NCI-H524 treated with DMSO at 0.1 percent for 48 hours (cell line): ENCODE measurements at regions not wholly inside any gene's neighbourhood (a gene's known extent, or its start where the extent isn't known, plus 50 kb on each side); places are given as distances from the start of the nearest gene placed in this dataset.
A peak's percentile ranks its signal among the peaks of the same experiment; 100 is the strongest.

Experiments
- DNase-seq: peaks from one replicate; lab custom pipeline; 2025; lab: John Stamatoyannopoulos, UW

- no peak for DNase-seq
Observed at GRCh38 chr3:168889666-168890065, 773.8 kb downstream of the MECOM start.

GRCh38 chr3:168888781-168889180 lies 774.7 kb downstream of the MECOM start:
- no peak for DNase-seq

- no peak for DNase-seq
Observed at GRCh38 chr3:168885028-168885427, 778.5 kb downstream of the MECOM start.

GRCh38 chr3:168884353-168884903 lies 779.1 kb downstream of the MECOM start:
- no peak for DNase-seq

GRCh38 chr3:168883145-168883544 lies 780.4 kb downstream of the MECOM start:
- no peak for DNase-seq

- DNase-seq, result no peak
Observed at GRCh38 chr3:168881804-168882203, 781.7 kb downstream of the MECOM start.

GRCh38 chr3:168878655-168879054 lies 782.9 kb upstream of the GOLIM4 start:
- DNase-seq, result no peak

GRCh38 chr3:168877899-168878298 lies 782.2 kb upstream of the GOLIM4 start:
- no peak for DNase-seq

- no peak for DNase-seq
Observed at GRCh38 chr3:168876346-168877035, 780.8 kb upstream of the GOLIM4 start.

- DNase-seq, result no peak
Observed at GRCh38 chr3:168872826-168873225, 777.1 kb upstream of the GOLIM4 start.

GRCh38 chr3:168870892-168871291 lies 775.2 kb upstream of the GOLIM4 start:
- DNase-seq, result no peak

GRCh38 chr3:168865022-168865551 lies 769.4 kb upstream of the GOLIM4 start:
- DNase-seq, result no peak

GRCh38 chr3:168864107-168865021 lies 768.6 kb upstream of the GOLIM4 start:
- no peak for DNase-seq

- DNase-seq, result no peak
Observed at GRCh38 chr3:168863561-168863960, 767.8 kb upstream of the GOLIM4 start.

- DNase-seq, result no peak
Observed at GRCh38 chr3:168862466-168862865, 766.7 kb upstream of the GOLIM4 start.

GRCh38 chr3:168860592-168860991 lies 764.9 kb upstream of the GOLIM4 start:
- no peak for DNase-seq

- DNase-seq, result no peak
Observed at GRCh38 chr3:168860028-168860427, 764.3 kb upstream of the GOLIM4 start.

GRCh38 chr3:168859574-168859973 lies 763.9 kb upstream of the GOLIM4 start:
- DNase-seq, result no peak

GRCh38 chr3:168859143-168859542 lies 763.4 kb upstream of the GOLIM4 start:
- DNase-seq, result no peak

- DNase-seq, result no peak
Observed at GRCh38 chr3:168858327-168858726, 762.6 kb upstream of the GOLIM4 start.

GRCh38 chr3:168850109-168850508 lies 754.4 kb upstream of the GOLIM4 start:
- DNase-seq, result no peak

GRCh38 chr3:168847291-168847883 lies 751.7 kb upstream of the GOLIM4 start:
- DNase-seq, result peak; percentile 13
